Trophoblast cell (in vitro differentiated cells and primary cell): ENCODE measurements at regions not wholly inside any gene's neighbourhood (a gene's known extent, or its start where the extent isn't known, plus 50 kb on each side); places are given as distances from the start of the nearest gene placed in this dataset.
A peak's percentile ranks its signal among the peaks of the same experiment; 100 is the strongest.

Experiments used
- DNase-seq, 2 donors: peaks; one replicate each; pipeline ENCODE4 v3.0.0-alpha.2; 2016
- H2AFZ ChIP-seq: 2 replicates; pipeline ENCODE4 v1.6.1; 2013; ENCODE audit warnings: low read length, moderate library complexity, mild to moderate bottlenecking; ENCODE audit not compliant: insufficient read depth, poor library complexity
- H2AK5ac ChIP-seq: 2 replicates; pipeline ENCODE4 v1.6.1; 2013; ENCODE audit warnings: mild to moderate bottlenecking, low read length
- H2BK120ac ChIP-seq: 2 replicates; pipeline ENCODE4 v1.6.1; 2013; ENCODE audit warnings: low read length, mild to moderate bottlenecking, moderate library complexity; ENCODE audit not compliant: insufficient read depth, poor library complexity
- H2BK12ac ChIP-seq: 2 replicates; pipeline ENCODE4 v1.6.1; 2013; ENCODE audit warnings: mild to moderate bottlenecking, low read length, moderate library complexity
- H2BK5ac ChIP-seq: 2 replicates; pipeline ENCODE4 v1.6.1; 2013; ENCODE audit warnings: low read length, low read depth, moderate library complexity, mild to moderate bottlenecking; ENCODE audit not compliant: poor library complexity
- H3K14ac ChIP-seq: 2 replicates; pipeline ENCODE4 v1.6.1; 2013; ENCODE audit warnings: mild to moderate bottlenecking, low read length
- H3K18ac ChIP-seq: 2 replicates; pipeline ENCODE4 v1.6.1; 2013; ENCODE audit warnings: mild to moderate bottlenecking, low read length
- H3K23ac ChIP-seq: 2 replicates; pipeline ENCODE4 v1.6.1; 2013; ENCODE audit warnings: low read length
- H3K27ac ChIP-seq: 2 replicates; pipeline ENCODE4 v1.5.1; 2013; ENCODE audit warnings: low read depth, mild to moderate bottlenecking, inconsistent platforms, low read length, moderate library complexity
- H3K27me3 ChIP-seq: 2 replicates; pipeline ENCODE4 v1.6.1; 2013; ENCODE audit warnings: inconsistent platforms, mild to moderate bottlenecking, low read length, moderate library complexity; ENCODE audit not compliant: insufficient read depth
- H3K36me3 ChIP-seq, 2 experiments: 1 replicate in 1 of 2; 2 replicates in 1 of 2; pipeline ENCODE4 v1.6.1; 2013; ENCODE audit warnings: low read length in 2 of 2, mild to moderate bottlenecking in 2 of 2, moderate library complexity in 1 of 2; ENCODE audit not compliant: insufficient read depth in 2 of 2, control insufficient read depth in 1 of 2
- H3K4ac ChIP-seq: 2 replicates; pipeline ENCODE4 v1.6.1; 2013; ENCODE audit warnings: low read depth, mild to moderate bottlenecking, low read length, moderate library complexity
- H3K4me1 ChIP-seq, 2 experiments: 1 replicate in 1 of 2; 2 replicates in 1 of 2; pipeline ENCODE4 v1.6.1; 2013; ENCODE audit warnings: low read length in 2 of 2, mild to moderate bottlenecking in 2 of 2, moderate library complexity in 1 of 2; ENCODE audit not compliant: insufficient read depth in 2 of 2, control insufficient read depth in 1 of 2
- H3K4me2 ChIP-seq: 2 replicates; pipeline ENCODE4 v1.6.1; 2013; ENCODE audit warnings: inconsistent platforms, mild to moderate bottlenecking, low read length, moderate library complexity
- H3K4me3 ChIP-seq: 2 replicates; pipeline ENCODE4 v1.5.1; 2013; ENCODE audit warnings: mild to moderate bottlenecking, low read depth, low read length, inconsistent platforms
- H3K79me1 ChIP-seq: one replicate; pipeline ENCODE4 v1.6.1; 2013; ENCODE audit warnings: low read length
- H3K79me2 ChIP-seq: 2 replicates; pipeline ENCODE4 v1.6.1; 2013; ENCODE audit warnings: low read length, mild to moderate bottlenecking; ENCODE audit not compliant: control insufficient read depth, insufficient read depth, poor library complexity
- H3K9ac ChIP-seq: 2 replicates; pipeline ENCODE4 v1.6.1; 2013; ENCODE audit warnings: mild to moderate bottlenecking, low read length
- H3K9me3 ChIP-seq: 2 replicates; pipeline ENCODE4 v1.6.1; 2013; ENCODE audit warnings: low read depth, mild to moderate bottlenecking, control low read depth, inconsistent platforms, low read length; ENCODE audit not compliant: insufficient read depth
- H4K12ac ChIP-seq: 2 replicates; pipeline ENCODE4 v1.6.1; 2013; ENCODE audit warnings: low read depth, mild to moderate bottlenecking, low read length, moderate library complexity
- H4K8ac ChIP-seq: 2 replicates; pipeline ENCODE4 v1.6.1; 2013; ENCODE audit warnings: low read depth, mild to moderate bottlenecking, low read length, moderate library complexity
- H4K91ac ChIP-seq: one replicate; pipeline ENCODE4 v1.6.1; 2013; ENCODE audit warnings: low read depth, mild to moderate bottlenecking, low read length, moderate library complexity
- WGBS: extraction: QIAGEN DNeasy Blood & Tissue Kit; methylation state at CpG from one replicate; pipeline ENCODE4 v1.1.7; 2013; ENCODE audit warnings: missing lambda C conversion rate; ENCODE audit not compliant: insufficient read length, insufficient coverage; ENCODE audit errors: extremely low coverage; 5-methylcytosine and 5-hydroxymethylcytosine counted together

DNA sequence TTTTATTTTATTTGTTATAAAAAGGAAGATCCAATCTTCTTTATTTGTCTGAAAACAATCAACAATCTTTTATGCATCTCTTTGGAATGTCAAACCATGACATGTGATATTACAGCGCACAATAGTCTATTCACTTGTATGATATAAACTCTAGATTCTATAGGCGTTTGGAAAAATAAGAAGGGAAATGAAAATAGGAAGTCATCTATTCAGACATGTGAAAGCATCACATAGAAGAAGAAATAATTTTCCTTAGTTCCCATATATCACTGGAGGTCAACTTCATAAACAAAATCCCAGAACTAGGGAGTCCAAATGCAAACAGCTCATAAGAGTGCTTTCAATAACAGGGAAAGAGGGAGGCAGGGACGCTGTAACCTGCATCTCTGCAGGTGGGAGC, 139.5 kb upstream of the RASGEF1B start:
- Histone ChIP-seq H3K18ac (no peak overlapping the region), H2AK5ac (no peak overlapping the region), H2BK5ac (no peak overlapping the region), H3K23ac (no peak overlapping the region), H2BK120ac (no peak overlapping the region), H3K14ac (no peak overlapping the region), H3K4me1 (peaks cover 2 to 8% of the 10 kb centered on the region in 2 experiments), H3K4me3 (no peak overlapping the region), H3K9ac (no peak overlapping the region), H3K79me1 (no peaks in the 10 kb centered on the region), H2BK12ac (no peak overlapping the region), H3K4me2 (no peak overlapping the region), H3K4ac (no peak overlapping the region), H4K12ac (no peak overlapping the region), H3K9me3 (no peaks in the 10 kb centered on the region), H4K91ac (no peak overlapping the region), H3K27ac (no peak overlapping the region), H3K27me3 (no peaks in the 10 kb centered on the region), H3K79me2 (no peaks in the 10 kb centered on the region), H2AFZ (no peak overlapping the region), H4K8ac (no peak overlapping the region), H3K36me3 (no peaks in the 10 kb centered on the region)
- WGBS, result no CpG with 5 or more reads among the region's 3 CpGs
- DNase-seq, result no peak

DNA sequence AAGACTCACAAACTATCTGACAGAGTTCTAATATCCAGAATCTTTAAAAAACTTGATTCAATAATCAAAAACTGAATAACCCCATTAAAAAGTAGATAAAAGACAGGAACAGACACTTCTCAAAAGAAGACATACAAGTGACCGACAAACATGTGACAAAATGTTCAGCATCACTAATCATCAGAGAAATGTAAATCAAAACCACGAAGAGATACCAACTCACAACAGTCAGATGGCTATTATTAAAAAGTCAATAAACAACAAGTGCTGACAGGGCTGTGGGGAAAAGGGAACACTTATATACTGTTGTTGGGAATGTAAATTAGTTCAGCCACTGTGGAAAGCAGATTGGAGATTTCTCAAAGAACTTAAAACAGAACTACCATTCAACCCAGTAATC, 138.1 kb upstream of the RASGEF1B start:
- DNase-seq, result no peak

DNA sequence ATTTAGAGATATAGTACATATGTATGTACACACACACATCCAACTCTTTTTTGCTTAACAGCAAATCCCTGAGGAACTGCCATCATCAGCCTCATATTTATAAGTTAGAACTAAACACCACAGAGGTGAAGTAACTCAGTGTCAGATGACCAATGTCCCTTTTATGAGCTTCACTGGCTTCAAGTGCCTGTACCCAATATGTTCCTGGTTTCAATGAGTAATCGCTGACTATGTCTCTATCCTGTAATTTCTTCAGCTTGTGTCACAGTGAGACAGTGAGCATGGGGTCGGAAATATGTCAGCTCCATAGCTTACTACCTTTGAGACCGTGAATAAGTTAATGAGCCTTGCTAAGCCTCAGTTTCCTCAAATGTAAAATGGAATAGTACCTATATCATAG, 136.2 kb upstream of the RASGEF1B start:
- DNase-seq, result peak in 1 of 2 donors; percentile 21
- Histone ChIP-seq H2BK120ac (no peak overlapping the region), H3K4ac (no peak overlapping the region)

More for the DNA sequence above, 138.1 kb upstream of the RASGEF1B start:
- no peak overlapping the region for H3K4ac ChIP-seq
- H2BK5ac ChIP-seq, result no peak overlapping the region
- H3K14ac ChIP-seq, result no peak overlapping the region
- no peak overlapping the region for H3K27ac ChIP-seq
- H2AFZ ChIP-seq, result no peak overlapping the region
- H2AK5ac ChIP-seq, result no peak overlapping the region
- H4K8ac ChIP-seq, result no peak overlapping the region
- no peaks in the 10 kb centered on the region for H3K9me3 ChIP-seq
- H4K12ac ChIP-seq, result no peak overlapping the region
- no peaks in the 10 kb centered on the region for H3K79me2 ChIP-seq
- no peak overlapping the region for H2BK12ac ChIP-seq
- no peaks in the 10 kb centered on the region for H3K36me3 ChIP-seq
- H3K79me1 ChIP-seq, result no peaks in the 10 kb centered on the region
- H3K23ac ChIP-seq, result no peak overlapping the region
- H4K91ac ChIP-seq, result no peak overlapping the region
- WGBS, result no CpG with 5 or more reads among the region's 2 CpGs
- H2BK120ac ChIP-seq, result no peak overlapping the region
- no peak overlapping the region for H3K9ac ChIP-seq
- H3K4me3 ChIP-seq, result no peak overlapping the region
- no peaks in the 10 kb centered on the region for H3K27me3 ChIP-seq
- peaks cover 2 to 9% of the 10 kb centered on the region in 2 experiments for H3K4me1 ChIP-seq
- H3K4me2 ChIP-seq, result no peak overlapping the region
- H3K18ac ChIP-seq, result no peak overlapping the region

DNA sequence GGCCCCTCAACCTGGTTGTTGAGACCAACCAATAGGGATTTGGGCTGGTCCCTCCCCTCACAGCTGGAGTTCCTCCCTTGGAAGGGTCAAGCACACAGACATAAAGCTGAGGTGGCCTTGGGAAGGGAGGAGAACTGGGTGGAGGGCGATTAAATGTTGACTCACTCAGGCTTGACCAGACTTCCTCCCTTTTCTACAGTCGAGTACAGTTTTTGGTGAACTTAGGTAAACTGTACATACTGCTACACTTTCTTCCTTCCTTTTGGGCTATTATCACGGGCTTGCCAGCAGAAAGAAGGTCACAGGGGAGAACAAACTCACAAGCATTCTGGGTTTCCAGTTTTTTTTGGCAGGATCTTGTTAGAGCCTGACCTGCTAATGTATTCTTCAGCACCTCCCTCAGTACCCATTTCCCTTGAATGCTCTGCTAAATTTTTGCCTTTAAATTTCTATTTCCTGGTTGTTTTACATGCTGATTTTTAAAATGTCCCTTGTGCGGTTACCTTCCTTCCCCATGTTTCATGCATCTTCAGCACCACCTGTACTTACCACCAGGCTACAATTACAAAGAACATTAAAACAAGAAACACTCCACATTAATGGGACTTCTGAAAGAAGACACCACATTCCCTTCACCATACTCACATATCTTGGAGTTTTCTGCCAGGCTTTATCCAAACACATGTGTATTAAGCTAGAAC, 135.2 kb upstream of the RASGEF1B start:
- Histone ChIP-seq H3K4me3 (no peak overlapping the region), H4K91ac (no peak overlapping the region), H3K9ac (no peak overlapping the region), H2BK12ac (no peak overlapping the region), H3K4ac (no peak overlapping the region), H4K8ac (no peak overlapping the region), H3K4me2 (no peak overlapping the region), H3K36me3 (no peaks in the 10 kb centered on the region), H3K79me2 (no peaks in the 10 kb centered on the region), H2BK5ac (no peak overlapping the region), H3K23ac (no peak overlapping the region), H2AK5ac (no peak overlapping the region), H2BK120ac (no peak overlapping the region), H4K12ac (no peak overlapping the region), H3K9me3 (no peaks in the 10 kb centered on the region), H3K27ac (no peak overlapping the region), H3K27me3 (no peaks in the 10 kb centered on the region), H2AFZ (no peak overlapping the region), H3K79me1 (peaks cover 1% of the 10 kb centered on the region), H3K14ac (no peak overlapping the region), H3K18ac (no peak overlapping the region), H3K4me1 (peaks cover 2 to 7% of the 10 kb centered on the region in 2 experiments)
- no peak for DNase-seq
- no CpG with 5 or more reads among the region's 4 CpGs for WGBS

More for the DNA sequence above, 136.2 kb upstream of the RASGEF1B start:
- WGBS, result no CpG with 5 or more reads among the region's 3 CpGs
- H3K9me3 ChIP-seq, result no peaks in the 10 kb centered on the region
- H3K27ac ChIP-seq, result no peak overlapping the region
- no peak overlapping the region for H3K9ac ChIP-seq
- no peak overlapping the region for H3K23ac ChIP-seq
- H3K79me1 ChIP-seq, result peaks cover 1% of the 10 kb centered on the region
- no peak overlapping the region for H4K12ac ChIP-seq
- H3K18ac ChIP-seq, result no peak overlapping the region
- no peak overlapping the region for H4K91ac ChIP-seq
- H2BK12ac ChIP-seq, result no peak overlapping the region
- no peak overlapping the region for H2BK5ac ChIP-seq
- H2AFZ ChIP-seq, result no peak overlapping the region
- no peaks in the 10 kb centered on the region for H3K27me3 ChIP-seq
- no peaks in the 10 kb centered on the region for H3K36me3 ChIP-seq
- no peak overlapping the region for H3K4me3 ChIP-seq
- H3K4me1 ChIP-seq, result peaks cover 2 to 9% of the 10 kb centered on the region in 2 experiments
- no peak overlapping the region for H2AK5ac ChIP-seq
- no peak overlapping the region for H3K14ac ChIP-seq
- H3K79me2 ChIP-seq, result no peaks in the 10 kb centered on the region
- no peak overlapping the region for H3K4me2 ChIP-seq
- H4K8ac ChIP-seq, result no peak overlapping the region
